Trophoblast cell (in vitro differentiated cells and primary cell): ENCODE measurements at regions not wholly inside any gene's neighbourhood (a gene's known extent, or its start where the extent isn't known, plus 50 kb on each side); places are given as distances from the start of the nearest gene placed in this dataset.

Experiments used
- DNase-seq, 2 donors: peaks; one replicate each; pipeline ENCODE4 v3.0.0-alpha.2; 2016
- H2AFZ ChIP-seq: 2 replicates; pipeline ENCODE4 v1.6.1; 2013; ENCODE audit warnings: low read length, moderate library complexity, mild to moderate bottlenecking; ENCODE audit not compliant: insufficient read depth, poor library complexity
- H2AK5ac ChIP-seq: 2 replicates; pipeline ENCODE4 v1.6.1; 2013; ENCODE audit warnings: mild to moderate bottlenecking, low read length
- H2BK120ac ChIP-seq: 2 replicates; pipeline ENCODE4 v1.6.1; 2013; ENCODE audit warnings: low read length, mild to moderate bottlenecking, moderate library complexity; ENCODE audit not compliant: insufficient read depth, poor library complexity
- H2BK12ac ChIP-seq: 2 replicates; pipeline ENCODE4 v1.6.1; 2013; ENCODE audit warnings: mild to moderate bottlenecking, low read length, moderate library complexity
- H2BK5ac ChIP-seq: 2 replicates; pipeline ENCODE4 v1.6.1; 2013; ENCODE audit warnings: low read length, low read depth, moderate library complexity, mild to moderate bottlenecking; ENCODE audit not compliant: poor library complexity
- H3K14ac ChIP-seq: 2 replicates; pipeline ENCODE4 v1.6.1; 2013; ENCODE audit warnings: mild to moderate bottlenecking, low read length
- H3K18ac ChIP-seq: 2 replicates; pipeline ENCODE4 v1.6.1; 2013; ENCODE audit warnings: mild to moderate bottlenecking, low read length
- H3K23ac ChIP-seq: 2 replicates; pipeline ENCODE4 v1.6.1; 2013; ENCODE audit warnings: low read length
- H3K27ac ChIP-seq: 2 replicates; pipeline ENCODE4 v1.5.1; 2013; ENCODE audit warnings: low read depth, mild to moderate bottlenecking, inconsistent platforms, low read length, moderate library complexity
- H3K27me3 ChIP-seq: 2 replicates; pipeline ENCODE4 v1.6.1; 2013; ENCODE audit warnings: inconsistent platforms, mild to moderate bottlenecking, low read length, moderate library complexity; ENCODE audit not compliant: insufficient read depth
- H3K36me3 ChIP-seq, 2 experiments: 1 replicate in 1 of 2; 2 replicates in 1 of 2; pipeline ENCODE4 v1.6.1; 2013; ENCODE audit warnings: low read length in 2 of 2, mild to moderate bottlenecking in 2 of 2, moderate library complexity in 1 of 2; ENCODE audit not compliant: insufficient read depth in 2 of 2, control insufficient read depth in 1 of 2
- H3K4ac ChIP-seq: 2 replicates; pipeline ENCODE4 v1.6.1; 2013; ENCODE audit warnings: low read depth, mild to moderate bottlenecking, low read length, moderate library complexity
- H3K4me1 ChIP-seq, 2 experiments: 1 replicate in 1 of 2; 2 replicates in 1 of 2; pipeline ENCODE4 v1.6.1; 2013; ENCODE audit warnings: low read length in 2 of 2, mild to moderate bottlenecking in 2 of 2, moderate library complexity in 1 of 2; ENCODE audit not compliant: insufficient read depth in 2 of 2, control insufficient read depth in 1 of 2
- H3K4me2 ChIP-seq: 2 replicates; pipeline ENCODE4 v1.6.1; 2013; ENCODE audit warnings: inconsistent platforms, mild to moderate bottlenecking, low read length, moderate library complexity
- H3K4me3 ChIP-seq: 2 replicates; pipeline ENCODE4 v1.5.1; 2013; ENCODE audit warnings: mild to moderate bottlenecking, low read depth, low read length, inconsistent platforms
- H3K79me1 ChIP-seq: one replicate; pipeline ENCODE4 v1.6.1; 2013; ENCODE audit warnings: low read length
- H3K79me2 ChIP-seq: 2 replicates; pipeline ENCODE4 v1.6.1; 2013; ENCODE audit warnings: low read length, mild to moderate bottlenecking; ENCODE audit not compliant: control insufficient read depth, insufficient read depth, poor library complexity
- H3K9ac ChIP-seq: 2 replicates; pipeline ENCODE4 v1.6.1; 2013; ENCODE audit warnings: mild to moderate bottlenecking, low read length
- H3K9me3 ChIP-seq: 2 replicates; pipeline ENCODE4 v1.6.1; 2013; ENCODE audit warnings: low read depth, mild to moderate bottlenecking, control low read depth, inconsistent platforms, low read length; ENCODE audit not compliant: insufficient read depth
- H4K12ac ChIP-seq: 2 replicates; pipeline ENCODE4 v1.6.1; 2013; ENCODE audit warnings: low read depth, mild to moderate bottlenecking, low read length, moderate library complexity
- H4K8ac ChIP-seq: 2 replicates; pipeline ENCODE4 v1.6.1; 2013; ENCODE audit warnings: low read depth, mild to moderate bottlenecking, low read length, moderate library complexity
- H4K91ac ChIP-seq: one replicate; pipeline ENCODE4 v1.6.1; 2013; ENCODE audit warnings: low read depth, mild to moderate bottlenecking, low read length, moderate library complexity
- WGBS: extraction: QIAGEN DNeasy Blood & Tissue Kit; methylation state at CpG from one replicate; pipeline ENCODE4 v1.1.7; 2013; ENCODE audit warnings: missing lambda C conversion rate; ENCODE audit not compliant: insufficient read length, insufficient coverage; ENCODE audit errors: extremely low coverage; 5-methylcytosine and 5-hydroxymethylcytosine counted together

DNA sequence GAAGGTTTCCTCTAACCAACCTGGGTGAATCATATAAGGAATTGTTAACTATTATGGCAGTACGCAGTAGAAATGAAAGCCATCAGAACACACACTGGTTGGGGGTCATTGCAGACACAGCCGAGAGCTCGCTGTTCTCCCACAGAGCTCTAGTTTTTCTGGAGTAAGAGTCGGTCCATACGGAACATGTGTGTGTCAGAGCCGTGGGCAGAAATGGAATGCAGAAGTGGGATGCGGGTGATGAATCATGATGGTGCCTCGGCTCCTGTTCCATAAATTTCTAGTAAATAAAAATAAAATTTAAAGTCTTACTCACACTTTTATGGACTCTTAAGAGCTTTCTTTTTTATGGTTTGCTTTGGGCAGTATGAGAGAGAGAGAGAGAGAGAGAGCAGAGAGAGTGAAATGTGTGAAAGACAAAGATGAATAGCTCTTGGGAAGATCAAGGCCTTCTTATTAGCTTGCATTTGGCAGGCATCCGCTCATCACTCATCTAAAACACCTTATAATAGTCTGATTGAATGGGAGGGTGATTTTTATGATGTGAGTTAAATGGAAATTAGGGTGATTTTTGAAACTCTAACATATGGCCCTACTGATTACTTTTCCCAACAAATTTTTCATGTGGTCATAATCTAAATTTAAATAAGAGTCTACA is 98.8 kb upstream of the PFKP start:
- Histone ChIP-seq H2AK5ac (no peak overlapping the region), H3K4me3 (no peak overlapping the region), H3K36me3 (no peaks in the 10 kb centered on the region), H3K27ac (no peak overlapping the region), H4K8ac (no peak overlapping the region), H2BK12ac (no peak overlapping the region), H3K14ac (no peak overlapping the region), H3K79me2 (no peaks in the 10 kb centered on the region), H4K12ac (no peak overlapping the region), H3K79me1 (no peaks in the 10 kb centered on the region), H3K4me2 (no peak overlapping the region), H2AFZ (no peak overlapping the region), H3K4me1 (no peaks in the 10 kb centered on the region), H3K27me3 (no peaks in the 10 kb centered on the region), H3K4ac (no peak overlapping the region), H4K91ac (no peak overlapping the region), H2BK120ac (no peak overlapping the region), H3K9me3 (no peaks in the 10 kb centered on the region), H2BK5ac (no peak overlapping the region), H3K9ac (no peak overlapping the region), H3K18ac (no peak overlapping the region), H3K23ac (no peak overlapping the region)
- peak in 1 of 2 donors; percentile 50 for DNase-seq
- WGBS, result no CpG with 5 or more reads among the region's 9 CpGs

DNA sequence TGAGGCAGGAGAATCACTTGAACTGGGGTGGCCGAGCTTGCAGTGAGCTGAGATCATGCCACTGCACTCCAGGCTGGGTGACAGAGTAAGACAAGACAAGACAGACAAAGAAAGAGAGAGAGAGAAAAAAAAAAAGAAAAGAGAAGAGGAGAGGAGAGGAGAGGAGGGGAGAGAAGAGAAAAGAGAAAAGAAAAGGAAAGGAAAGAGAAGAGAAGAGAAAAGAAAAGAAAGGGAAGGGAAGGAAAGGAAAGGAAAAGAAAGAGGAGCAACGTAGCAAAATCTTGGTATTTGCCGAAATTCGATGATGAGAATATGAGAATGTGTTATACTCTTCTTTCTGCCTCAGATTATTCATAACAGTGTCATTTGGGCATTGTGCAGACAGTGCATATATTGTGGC is 101.2 kb upstream of the PFKP start:
- H3K27ac ChIP-seq, result no peak overlapping the region
- no peak overlapping the region for H3K14ac ChIP-seq
- no peaks in the 10 kb centered on the region for H3K27me3 ChIP-seq
- H3K4me3 ChIP-seq, result no peak overlapping the region
- H2AK5ac ChIP-seq, result no peak overlapping the region
- H3K18ac ChIP-seq, result no peak overlapping the region
- H2BK120ac ChIP-seq, result no peak overlapping the region
- no peak overlapping the region for H3K4ac ChIP-seq
- H4K12ac ChIP-seq, result no peak overlapping the region
- no peak overlapping the region for H4K91ac ChIP-seq
- H2BK12ac ChIP-seq, result no peak overlapping the region
- H3K9ac ChIP-seq, result no peak overlapping the region
- WGBS, result no CpG with 5 or more reads among the region's 4 CpGs
- no peaks in the 10 kb centered on the region for H3K79me2 ChIP-seq
- H3K4me1 ChIP-seq, result no peaks in the 10 kb centered on the region
- H4K8ac ChIP-seq, result no peak overlapping the region
- no peaks in the 10 kb centered on the region for H3K36me3 ChIP-seq
- no peak for DNase-seq
- H2AFZ ChIP-seq, result no peak overlapping the region
- H3K79me1 ChIP-seq, result no peaks in the 10 kb centered on the region
- no peak overlapping the region for H2BK5ac ChIP-seq
- no peak overlapping the region for H3K23ac ChIP-seq
- H3K9me3 ChIP-seq, result peaks cover 6% of the 10 kb centered on the region
- H3K4me2 ChIP-seq, result no peak overlapping the region

DNA sequence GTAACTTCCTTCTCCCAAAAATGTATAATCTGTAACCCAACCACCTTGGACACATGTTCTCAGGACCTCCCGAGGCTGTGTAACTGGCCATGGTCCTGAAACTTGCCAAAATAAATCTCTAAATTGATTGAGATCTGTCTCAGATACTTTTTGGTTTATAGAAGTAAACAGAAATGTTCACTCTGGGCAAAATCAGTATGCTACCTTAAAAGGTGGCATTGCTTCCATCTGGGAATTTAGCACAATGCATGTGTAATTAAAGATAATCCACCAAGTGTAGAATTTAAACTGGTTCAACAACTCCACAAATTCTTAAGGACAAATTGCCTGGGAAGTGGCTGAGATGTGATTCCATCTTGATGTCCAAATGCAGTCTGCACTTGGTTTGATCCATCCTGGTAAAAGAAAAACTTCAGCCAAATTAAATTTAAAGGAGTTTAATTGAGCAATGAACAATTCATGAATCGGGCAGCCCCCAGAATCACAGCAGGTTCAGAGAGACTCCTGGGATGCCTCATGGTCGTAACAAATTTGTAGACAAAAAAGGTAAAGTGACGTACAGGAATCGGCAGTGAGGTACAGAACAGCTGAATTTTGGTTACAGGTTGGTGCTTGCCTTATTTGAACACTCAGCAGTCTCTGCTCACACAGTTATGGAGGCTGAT is 102.6 kb upstream of the PFKP start:
- Histone ChIP-seq H2AK5ac (no peak overlapping the region), H4K12ac (no peak overlapping the region), H3K27me3 (no peaks in the 10 kb centered on the region), H3K9ac (no peak overlapping the region), H3K27ac (no peak overlapping the region), H3K23ac (no peak overlapping the region), H3K36me3 (no peaks in the 10 kb centered on the region), H3K9me3 (peaks cover 8% of the 10 kb centered on the region), H2BK120ac (no peak overlapping the region), H3K79me2 (no peaks in the 10 kb centered on the region), H3K79me1 (no peaks in the 10 kb centered on the region), H2BK12ac (no peak overlapping the region), H3K4me3 (no peak overlapping the region), H2BK5ac (no peak overlapping the region), H3K4ac (no peak overlapping the region), H4K8ac (no peak overlapping the region), H3K14ac (no peak overlapping the region), H3K4me1 (no peaks in the 10 kb centered on the region), H2AFZ (no peak overlapping the region), H3K4me2 (no peak overlapping the region), H4K91ac (no peak overlapping the region), H3K18ac (no peak overlapping the region)
- DNase-seq, result no peak
- no CpG with 5 or more reads among the region's 5 CpGs for WGBS

DNA sequence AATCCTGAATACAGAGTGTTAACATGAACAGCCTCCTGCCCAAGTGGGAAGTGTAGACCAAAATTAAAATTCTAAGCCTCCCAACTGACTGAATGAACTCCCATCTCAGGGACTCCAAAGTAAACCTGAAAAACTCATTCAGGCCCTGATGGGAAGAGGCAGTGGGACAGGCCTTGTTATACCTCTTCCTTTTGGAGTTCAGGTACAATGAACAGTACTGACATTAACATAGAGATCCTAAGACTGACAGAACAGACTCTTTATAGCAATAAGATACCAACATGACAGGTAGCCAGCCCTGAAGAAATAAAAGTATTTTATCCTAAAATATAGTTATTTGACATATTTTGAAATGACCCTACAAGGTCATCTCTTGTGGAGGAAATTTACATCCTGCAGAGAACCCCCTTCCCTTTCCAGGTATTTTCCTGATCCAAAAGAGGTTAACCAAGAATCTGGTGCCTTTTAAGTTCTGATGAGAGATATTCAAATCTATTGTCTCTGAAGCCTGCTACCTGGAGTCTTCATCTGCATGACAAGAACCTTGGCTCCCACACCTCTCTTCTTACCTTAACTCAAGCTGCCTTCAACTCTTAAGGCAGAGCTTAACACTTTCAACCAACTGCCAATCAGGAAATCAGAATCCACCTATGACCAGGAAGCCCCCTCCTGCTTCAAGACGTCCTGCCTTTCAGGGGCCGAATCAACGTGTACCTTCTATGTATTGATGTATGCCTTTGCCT is 103.3 kb upstream of the PFKP start:
- H2BK12ac ChIP-seq, result no peak overlapping the region
- no peak overlapping the region for H3K4me2 ChIP-seq
- H3K9ac ChIP-seq, result no peak overlapping the region
- H3K79me1 ChIP-seq, result no peaks in the 10 kb centered on the region
- no peak overlapping the region for H2AK5ac ChIP-seq
- no peaks in the 10 kb centered on the region for H3K4me1 ChIP-seq
- no peak overlapping the region for H4K8ac ChIP-seq
- H2AFZ ChIP-seq, result no peak overlapping the region
- no peak overlapping the region for H4K91ac ChIP-seq
- H3K27me3 ChIP-seq, result no peaks in the 10 kb centered on the region
- H3K4ac ChIP-seq, result no peak overlapping the region
- H3K4me3 ChIP-seq, result no peak overlapping the region
- no peak overlapping the region for H3K18ac ChIP-seq
- H3K36me3 ChIP-seq, result no peaks in the 10 kb centered on the region
- no CpG with 5 or more reads among the region's 3 CpGs for WGBS
- no peak overlapping the region for H2BK5ac ChIP-seq
- no peak for DNase-seq
- peaks cover 8% of the 10 kb centered on the region for H3K9me3 ChIP-seq
- no peak overlapping the region for H3K14ac ChIP-seq
- no peak overlapping the region for H4K12ac ChIP-seq
- H3K27ac ChIP-seq, result no peak overlapping the region
- no peaks in the 10 kb centered on the region for H3K79me2 ChIP-seq
- H2BK120ac ChIP-seq, result no peak overlapping the region
- H3K23ac ChIP-seq, result no peak overlapping the region
